ENCODE measurements at regions not wholly inside any gene's neighbourhood (a gene's known extent, or its start where the extent isn't known, plus 50 kb on each side); places are given as distances from the start of the nearest gene placed in this dataset.

DNA sequence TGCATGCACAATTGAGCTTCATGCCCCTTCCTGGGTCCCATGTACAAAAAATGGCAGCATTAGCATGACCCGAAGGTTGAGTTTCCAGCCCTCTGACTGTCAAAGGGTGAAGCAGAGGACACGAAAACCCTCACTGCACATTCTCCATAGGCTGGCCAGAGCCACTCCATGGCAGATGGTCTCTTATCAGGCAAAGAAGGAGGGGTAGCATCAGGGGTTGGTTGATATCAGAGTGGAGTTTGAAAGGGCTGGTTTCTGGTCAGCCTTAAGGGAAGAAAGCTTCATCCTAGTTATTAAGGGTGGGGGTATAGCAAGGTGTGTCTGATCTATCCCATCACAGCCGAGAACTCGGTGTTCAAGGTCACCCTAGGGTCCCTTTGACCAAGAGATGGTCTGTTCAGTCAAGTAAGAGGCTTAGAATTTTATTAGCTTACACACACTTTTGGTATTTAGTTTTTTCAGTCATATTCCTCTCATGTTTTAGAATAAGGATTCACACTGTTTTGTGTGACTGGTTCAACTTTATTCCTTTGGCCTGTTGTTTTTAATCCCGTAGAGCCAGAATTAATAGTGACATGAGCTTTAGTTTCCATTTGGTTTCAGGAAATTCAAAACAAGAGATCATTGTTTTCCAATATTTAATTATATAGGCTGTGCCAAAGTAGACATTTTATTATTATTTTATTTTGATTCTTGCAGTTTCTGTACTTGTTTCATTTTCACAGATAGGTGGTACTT, 199.9 kb upstream of the FMN2 start:
- H3K4me1 Mint-ChIP-seq: peaks cover 2% of the 10 kb centered on the region
- POLR2A ChIA-PET: no interaction called here
- no peak overlapping the region for H3K27ac Mint-ChIP-seq
- H3K36me3 Mint-ChIP-seq (ENCODE audit: low read depth): no peaks in the 10 kb centered on the region
- no peak overlapping the region for H3K4me3 Mint-ChIP-seq
- no peak for DNase-seq
- CTCF ChIA-PET: interaction anchor here (0.6 kb wide), 2 partner anchors 506 to 512 kb away, joined by 3 read pairs; partner anchors contain the start of gene CHRM3
- no peaks in the 10 kb centered on the region for H3K9me3 Mint-ChIP-seq
- peaks cover 5% of the 10 kb centered on the region for H3K27me3 Mint-ChIP-seq

DNA sequence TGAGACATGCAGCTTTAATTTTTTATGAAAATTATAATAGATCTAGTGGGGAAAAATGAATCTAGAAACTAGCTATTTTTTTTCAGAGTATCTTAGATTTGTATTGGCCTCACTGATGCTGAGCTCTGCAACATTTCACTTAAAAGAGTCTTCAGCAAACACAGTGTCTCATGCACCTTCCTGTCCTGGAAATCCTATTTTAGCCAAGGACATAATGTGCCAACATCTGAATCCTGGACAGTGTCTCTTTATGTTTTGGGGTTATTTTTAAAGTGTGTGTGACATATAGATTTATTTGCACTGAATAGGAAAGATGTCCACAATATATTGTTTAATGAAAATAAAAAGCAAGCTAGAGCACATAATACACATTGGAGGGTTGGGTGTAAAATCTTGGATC, 199.1 kb upstream of the FMN2 start:
- no peak for DNase-seq
- peaks cover 2% of the 10 kb centered on the region for H3K4me1 Mint-ChIP-seq
- CTCF ChIA-PET: interaction anchor here (0.6 kb wide), 1 partner anchor 507 kb away, joined by 3 read pairs; the partner anchor contains the start of gene CHRM3
- H3K27me3 Mint-ChIP-seq: peaks cover 5% of the 10 kb centered on the region
- POLR2A ChIA-PET: no interaction called here
- no peak overlapping the region for H3K27ac Mint-ChIP-seq
- no peaks in the 10 kb centered on the region for H3K9me3 Mint-ChIP-seq
- H3K4me3 Mint-ChIP-seq: no peak overlapping the region
- no peaks in the 10 kb centered on the region for H3K36me3 Mint-ChIP-seq (ENCODE audit: low read depth)

DNA sequence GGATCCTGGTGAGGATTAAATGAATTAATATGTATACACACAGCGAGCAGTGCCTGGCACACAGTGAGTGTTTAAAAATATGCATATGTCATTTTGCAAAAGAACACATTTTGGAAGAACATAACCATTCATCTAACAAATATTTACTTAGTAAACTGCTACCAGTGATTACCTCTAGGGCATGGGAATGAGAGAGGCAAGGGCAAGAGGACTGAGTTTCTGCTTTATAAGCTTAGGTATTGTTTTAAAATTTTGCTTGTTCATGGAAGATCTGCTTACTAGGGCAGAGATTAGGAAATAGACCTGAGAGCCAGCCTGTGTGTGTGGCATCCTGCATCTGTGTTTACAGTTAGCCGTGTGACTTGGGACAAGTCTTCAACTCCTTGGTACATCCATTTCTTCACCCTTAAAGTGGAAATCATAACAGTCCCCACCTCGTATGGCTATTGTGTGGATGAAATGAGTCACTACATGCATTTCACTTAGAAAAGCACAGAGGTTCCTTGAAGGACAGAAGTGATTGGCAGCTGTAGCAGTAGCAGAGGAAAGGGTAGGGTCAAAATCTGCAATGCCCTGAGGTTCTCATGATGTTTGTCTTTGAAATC, 198.5 kb upstream of the FMN2 start:
- Mint-ChIP-seq H3K27ac (no peak overlapping the region), H3K4me1 (peaks cover 6% of the 10 kb centered on the region), H3K36me3 (ENCODE audit: low read depth) (no peaks in the 10 kb centered on the region), H3K27me3 (peaks cover 5% of the 10 kb centered on the region), H3K4me3 (no peak overlapping the region), H3K9me3 (no peaks in the 10 kb centered on the region)
- ChIA-PET CTCF (no interaction called here), POLR2A (no interaction called here)
- DNase-seq: no peak

DNA sequence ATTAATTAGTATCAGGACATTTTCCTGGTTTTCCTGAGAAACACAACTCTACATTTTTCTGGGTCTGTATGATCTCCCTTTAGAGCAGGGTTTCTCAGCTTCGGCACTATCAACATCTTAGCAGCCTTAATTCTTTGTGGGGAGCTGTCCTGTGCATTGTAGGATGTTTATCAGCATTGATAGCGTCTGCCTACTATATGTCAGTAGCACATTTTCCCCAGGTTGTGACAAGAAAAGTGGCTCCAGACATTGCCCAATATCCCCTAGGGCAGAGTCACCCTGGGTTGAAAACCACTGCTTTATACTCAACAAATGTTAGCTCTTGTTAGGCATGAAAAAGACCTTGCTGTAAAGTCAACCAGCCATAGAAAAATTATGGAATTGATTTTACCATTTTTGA, 195.1 kb upstream of the FMN2 start:
- Mint-ChIP-seq H3K4me3 (no peak overlapping the region), H3K36me3 (ENCODE audit: low read depth) (no peaks in the 10 kb centered on the region), H3K27ac (no peak overlapping the region), H3K9me3 (no peaks in the 10 kb centered on the region), H3K27me3 (peaks cover 6% of the 10 kb centered on the region), H3K4me1 (peaks cover 6% of the 10 kb centered on the region)
- POLR2A ChIA-PET: no interaction called here
- CTCF ChIA-PET: interaction anchor here (0.6 to 2.6 kb wide), 4 partner anchors 9 to 491 kb away, joined by 3 to 19 read pairs (median 10); no protein-coding TSS in a partner anchor
- DNase-seq: no peak

DNA sequence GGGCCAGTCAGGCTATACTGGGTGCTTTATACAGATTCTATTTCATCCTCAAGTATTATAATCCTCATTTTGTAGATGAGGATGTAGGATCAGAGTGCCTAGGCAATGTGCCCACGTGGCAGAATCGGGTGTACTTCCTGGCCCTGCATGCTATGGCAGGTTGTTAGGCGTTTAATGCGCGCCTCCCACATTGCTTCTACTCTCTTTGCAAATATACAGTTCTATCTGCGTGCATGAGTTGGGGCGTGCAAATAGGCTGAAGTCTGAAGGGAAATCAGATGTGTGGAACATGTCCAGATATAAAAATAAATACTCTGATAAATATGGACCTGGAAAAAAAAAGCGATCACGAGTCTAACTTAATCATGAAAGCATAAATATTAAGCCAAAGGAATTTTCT, 194.7 kb upstream of the FMN2 start:
- Mint-ChIP-seq H3K27me3 (peaks cover 10% of the 10 kb centered on the region), H3K4me1 (peaks cover 6% of the 10 kb centered on the region), H3K36me3 (ENCODE audit: low read depth) (no peaks in the 10 kb centered on the region), H3K4me3 (no peak overlapping the region), H3K9me3 (no peaks in the 10 kb centered on the region), H3K27ac (no peak overlapping the region)
- ChIA-PET CTCF (interaction anchor here (1.0 to 2.6 kb wide), 7 partner anchors 8 to 589 kb away, joined by 3 to 19 read pairs (median 5); no protein-coding TSS in a partner anchor), POLR2A (no interaction called here)
- DNase-seq: no peak

DNA sequence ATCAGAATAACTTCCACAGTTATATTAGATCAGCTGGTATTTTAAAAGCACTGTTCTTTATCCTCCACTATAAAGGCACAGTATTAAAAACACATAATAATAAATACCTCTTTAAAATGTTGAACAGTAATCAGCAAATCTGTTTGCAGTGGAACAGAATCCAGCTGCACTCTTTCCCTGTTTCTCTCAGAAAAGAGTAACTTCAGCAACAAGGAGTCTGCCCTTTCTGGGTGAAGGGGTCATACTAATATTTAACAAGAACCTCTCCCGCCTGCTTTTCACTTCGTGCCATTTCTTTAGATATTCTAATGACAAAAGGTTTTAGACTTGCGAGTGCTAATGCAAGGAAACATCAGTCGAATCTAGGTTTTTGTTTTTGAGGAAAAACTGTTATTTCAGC, 194.2 kb upstream of the FMN2 start:
- Mint-ChIP-seq H3K36me3 (ENCODE audit: low read depth) (no peaks in the 10 kb centered on the region), H3K4me1 (peaks cover 6% of the 10 kb centered on the region), H3K27me3 (peaks cover 10% of the 10 kb centered on the region), H3K27ac (no peak overlapping the region), H3K4me3 (no peak overlapping the region), H3K9me3 (no peaks in the 10 kb centered on the region)
- POLR2A ChIA-PET: no interaction called here
- CTCF ChIA-PET: interaction anchor here (0.6 to 2.6 kb wide), 25 partner anchors 8 to 589 kb away, joined by 3 to 19 read pairs (median 3); no protein-coding TSS in a partner anchor
- DNase-seq: no peak

DNA sequence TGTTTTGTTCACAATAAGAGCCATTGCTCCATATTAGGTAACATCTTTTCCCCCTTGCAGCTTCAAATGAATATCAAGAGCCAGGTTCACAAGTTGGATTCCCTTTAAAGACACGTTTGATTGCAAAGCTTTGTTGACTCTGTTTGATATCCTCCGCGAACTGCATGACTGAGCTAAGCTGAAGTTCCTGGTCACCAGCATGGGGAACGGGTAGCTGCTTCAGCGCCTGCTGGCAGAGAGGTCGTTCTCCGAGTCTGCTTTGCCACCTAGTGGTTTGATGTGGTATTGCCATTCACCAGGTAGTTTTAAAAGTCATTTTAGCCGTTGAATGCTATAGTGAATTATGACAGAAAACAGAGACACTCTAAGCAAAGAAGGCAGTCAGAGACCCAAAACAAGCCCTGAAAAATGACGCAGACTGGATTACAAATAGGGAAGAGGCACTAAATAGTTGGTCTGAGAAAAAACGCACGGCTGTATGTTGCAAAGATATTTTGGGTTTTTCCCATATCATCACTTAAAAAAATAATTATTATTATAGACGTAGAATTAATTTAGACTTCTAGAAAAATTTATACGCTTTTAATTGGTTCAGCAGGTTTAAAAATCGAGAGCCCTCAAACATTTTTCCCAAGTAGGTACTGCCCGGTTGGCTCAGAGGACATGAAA, 193.5 kb upstream of the FMN2 start:
- DNase-seq: peak; percentile 74
- POLR2A ChIA-PET: no interaction called here
- Mint-ChIP-seq H3K9me3 (no peaks in the 10 kb centered on the region), H3K27ac (no peak overlapping the region), H3K4me3 (no peak overlapping the region), H3K27me3 (peaks cover 10% of the 10 kb centered on the region), H3K4me1 (peaks cover 6% of the 10 kb centered on the region), H3K36me3 (ENCODE audit: low read depth) (no peaks in the 10 kb centered on the region)
- CTCF ChIA-PET: interaction anchor here (0.6 to 2.6 kb wide), 24 partner anchors 9 to 590 kb away, joined by 3 to 19 read pairs (median 3); no protein-coding TSS in a partner anchor

DNA sequence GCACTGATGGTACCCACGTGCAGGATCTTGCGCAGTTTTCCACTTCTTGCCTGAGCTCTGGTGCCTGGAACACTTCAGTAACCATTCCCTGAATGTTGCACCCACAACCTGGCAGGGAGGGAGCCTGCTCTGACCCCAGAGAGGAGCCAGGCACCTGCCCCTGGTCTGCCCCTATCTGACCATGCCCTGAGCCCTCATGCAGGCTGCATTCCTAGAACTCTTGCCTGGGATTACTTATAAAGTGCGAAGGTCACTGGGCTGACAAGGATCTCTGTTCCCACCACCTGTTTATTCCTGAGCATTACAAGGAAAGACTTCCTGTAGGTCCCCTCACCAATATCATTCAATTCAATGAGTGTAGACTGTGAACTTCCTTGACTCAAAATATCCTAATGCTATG, 191.9 kb upstream of the FMN2 start:
- DNase-seq: no peak
- ChIA-PET CTCF (no interaction called here), POLR2A (no interaction called here)
- Mint-ChIP-seq H3K9me3 (no peaks in the 10 kb centered on the region), H3K27me3 (peaks cover 10% of the 10 kb centered on the region), H3K36me3 (ENCODE audit: low read depth) (no peaks in the 10 kb centered on the region), H3K4me3 (no peak overlapping the region), H3K27ac (no peak overlapping the region), H3K4me1 (peaks cover 4% of the 10 kb centered on the region)

DNA sequence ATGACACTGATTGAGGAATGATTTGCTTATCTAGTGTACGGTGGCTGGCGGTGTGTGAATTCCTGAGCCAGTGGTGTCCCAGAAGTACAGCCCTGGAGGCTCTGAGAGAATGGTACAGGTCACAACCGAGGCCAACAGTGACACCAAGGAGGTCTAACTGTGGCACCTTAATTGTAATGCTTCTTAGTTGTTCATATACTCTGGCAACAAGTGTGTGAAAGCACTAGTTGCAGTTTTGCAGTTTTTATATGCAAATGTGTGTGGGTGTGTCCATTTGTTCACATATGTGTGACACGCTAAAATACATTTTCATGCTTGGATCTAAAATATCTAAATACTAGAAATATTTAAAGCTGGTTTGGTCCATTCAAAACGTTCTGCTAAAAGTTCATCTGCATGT, 185.3 kb upstream of the FMN2 start:
- no peaks in the 10 kb centered on the region for H3K4me1 Mint-ChIP-seq
- ChIA-PET CTCF (interaction anchor here (1.0 kb wide), 1 partner anchor 9 kb away, joined by 3 read pairs; no protein-coding TSS in a partner anchor), POLR2A (no interaction called here)

DNA sequence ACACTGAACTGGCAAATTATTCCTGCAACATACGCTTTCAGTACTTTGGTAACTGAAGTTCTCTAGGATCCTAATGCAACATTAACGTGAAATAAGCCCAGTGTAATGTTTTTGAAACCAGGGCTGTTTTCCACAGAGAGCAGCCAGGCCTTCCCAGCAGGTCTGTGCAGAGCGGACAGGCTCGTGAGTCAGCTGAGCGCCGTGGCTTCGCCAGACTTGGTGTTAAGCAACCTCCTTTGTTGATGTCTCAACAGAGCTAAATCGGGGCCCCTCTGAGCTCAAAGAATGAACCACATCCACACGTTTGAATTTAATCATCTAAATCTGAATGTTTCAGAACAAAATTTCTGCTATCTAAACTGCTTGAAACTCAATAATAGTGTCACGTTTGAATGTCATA, 181.8 kb upstream of the FMN2 start:
- CTCF ChIA-PET: interaction anchor here (0.5 kb wide), 1 partner anchor 833 kb away, joined by 3 read pairs; no protein-coding TSS in a partner anchor

More for the DNA sequence above, 185.3 kb upstream of the FMN2 start:
- no peak overlapping the region for H3K4me3 Mint-ChIP-seq
- H3K36me3 Mint-ChIP-seq (ENCODE audit: low read depth): no peaks in the 10 kb centered on the region
- H3K27ac Mint-ChIP-seq: no peak overlapping the region
- DNase-seq: no peak
- no peaks in the 10 kb centered on the region for H3K9me3 Mint-ChIP-seq
- peaks cover 10% of the 10 kb centered on the region for H3K27me3 Mint-ChIP-seq

DNA sequence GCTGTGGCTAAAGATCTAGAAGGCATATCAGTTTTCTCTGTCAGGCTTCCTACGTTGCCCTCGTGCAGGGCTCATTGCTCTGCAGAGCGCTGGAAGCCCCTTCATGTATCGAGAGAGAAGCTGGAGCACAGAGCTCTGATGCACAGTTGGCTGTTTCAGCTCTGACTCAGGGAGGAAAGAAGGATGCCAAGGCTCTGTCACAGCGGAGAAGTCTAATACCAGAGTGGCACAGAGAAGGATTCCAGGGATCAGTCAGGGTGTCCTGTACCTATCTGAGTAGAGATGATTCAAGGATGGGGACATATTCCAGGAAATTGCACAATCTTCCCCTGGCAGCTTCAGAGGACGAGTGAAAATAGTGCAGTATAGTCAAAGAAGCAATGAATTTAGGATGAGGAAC, 179.2 kb upstream of the FMN2 start:
- H3K27ac Mint-ChIP-seq: no peak overlapping the region
- no peak for DNase-seq
- peaks cover 21% of the 10 kb centered on the region for H3K27me3 Mint-ChIP-seq
- no peaks in the 10 kb centered on the region for H3K36me3 Mint-ChIP-seq (ENCODE audit: low read depth)
- peaks cover 2% of the 10 kb centered on the region for H3K4me1 Mint-ChIP-seq
- H3K4me3 Mint-ChIP-seq: no peak overlapping the region
- ChIA-PET CTCF (no interaction called here), POLR2A (no interaction called here)
- H3K9me3 Mint-ChIP-seq: no peaks in the 10 kb centered on the region

More for the DNA sequence above, 181.8 kb upstream of the FMN2 start:
- DNase-seq: no peak
- Mint-ChIP-seq H3K4me1 (peaks cover 2% of the 10 kb centered on the region), H3K27me3 (peaks cover 17% of the 10 kb centered on the region), H3K27ac (no peak overlapping the region), H3K36me3 (ENCODE audit: low read depth) (no peaks in the 10 kb centered on the region), H3K4me3 (no peak overlapping the region), H3K9me3 (no peaks in the 10 kb centered on the region)
- POLR2A ChIA-PET: no interaction called here

DNA sequence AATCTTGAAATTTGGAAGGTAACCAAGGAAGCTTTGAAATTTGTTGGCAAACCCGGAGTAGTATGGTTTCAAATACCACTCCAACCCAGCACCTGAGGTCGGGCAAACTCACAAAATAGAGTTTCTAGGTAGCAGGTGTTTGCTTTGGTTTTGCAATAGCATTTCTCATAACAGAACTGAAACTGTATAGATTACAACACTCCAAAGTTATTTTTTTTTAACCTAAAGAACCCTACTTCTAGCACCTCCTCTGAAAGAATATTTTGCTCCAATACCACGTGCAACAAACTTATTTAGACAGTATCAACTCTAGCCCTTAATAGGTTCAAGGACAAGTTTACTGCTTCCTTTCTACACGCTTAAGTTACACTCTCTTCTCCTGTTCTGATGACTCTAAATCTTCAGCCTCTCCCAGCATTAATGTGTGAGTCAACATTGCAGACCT, 178.5 kb upstream of the FMN2 start:
- ChIA-PET POLR2A (no interaction called here), CTCF (no interaction called here)
- no peaks in the 10 kb centered on the region for H3K36me3 Mint-ChIP-seq (ENCODE audit: low read depth)
- no peak overlapping the region for H3K4me3 Mint-ChIP-seq
- H3K4me1 Mint-ChIP-seq: peaks cover 2% of the 10 kb centered on the region
- no peak for DNase-seq
- H3K9me3 Mint-ChIP-seq: no peaks in the 10 kb centered on the region
- H3K27me3 Mint-ChIP-seq: peaks cover 23% of the 10 kb centered on the region
- H3K27ac Mint-ChIP-seq: no peak overlapping the region

DNA sequence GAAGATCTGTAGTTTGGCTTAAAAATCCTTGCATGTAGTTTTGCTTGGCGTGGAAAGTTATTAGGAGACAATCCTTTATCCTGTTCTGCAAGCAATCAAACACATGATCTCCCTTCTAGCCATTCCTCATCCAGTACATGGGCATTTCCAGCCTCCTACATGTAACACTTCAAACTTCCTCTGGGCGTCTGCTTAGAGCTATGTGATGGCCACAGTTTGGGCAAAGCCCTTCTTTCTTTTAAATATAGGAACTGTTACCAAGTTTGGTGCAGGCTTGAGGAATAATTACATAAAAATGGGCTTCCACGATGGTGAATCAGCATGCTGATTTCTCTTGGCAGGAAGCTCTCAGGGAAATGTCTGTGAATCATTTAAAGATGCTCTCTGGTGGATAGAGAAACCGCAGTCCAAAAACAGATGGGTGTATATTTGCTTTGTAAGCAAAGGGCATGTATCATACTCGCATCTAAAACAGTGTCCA, 176.9 kb upstream of the FMN2 start:
- CTCF ChIA-PET: interaction anchor here (1.0 kb wide), 1 partner anchor 10 kb away, joined by 3 read pairs; no protein-coding TSS in a partner anchor

More for the DNA sequence above, 176.9 kb upstream of the FMN2 start:
- H3K4me1 Mint-ChIP-seq: peaks cover 2% of the 10 kb centered on the region
- H3K27ac Mint-ChIP-seq: no peak overlapping the region
- H3K36me3 Mint-ChIP-seq (ENCODE audit: low read depth): no peaks in the 10 kb centered on the region
- H3K9me3 Mint-ChIP-seq: no peaks in the 10 kb centered on the region
- DNase-seq: no peak
- H3K27me3 Mint-ChIP-seq: peaks cover 28% of the 10 kb centered on the region
- POLR2A ChIA-PET: no interaction called here
- no peak overlapping the region for H3K4me3 Mint-ChIP-seq

All from activated CD4-positive, alpha-beta memory T cell treated with anti-CD3 and anti-CD28 coated beads, Interleukin-2, amount 10 ng/mL, durations not matched to agents 7 days and 5 days (primary cell).